HEK293T (cell line): ENCODE measurements at regions not wholly inside any gene's neighbourhood (a gene's known extent, or its start where the extent isn't known, plus 50 kb on each side); places are given as distances from the start of the nearest gene placed in this dataset.

Experiments
- CTCF ChIA-PET: fragments of 350-600 bp; formaldehyde crosslinking; extraction: SDS; loops from one replicate; lab custom pipeline; 2021; ENCODE audit warnings: antibody characterized with exemption, inconsistent platforms; lab: Yijun Ruan, JAX
- POLR2A ChIA-PET: fragments of 350-600 bp; formaldehyde crosslinking; extraction: SDS; loops from one replicate; lab custom pipeline; 2020; ENCODE audit warnings: antibody characterized with exemption, inconsistent platforms; lab: Yijun Ruan, JAX
- DNase-seq: peaks from one replicate; pipeline ENCODE4 v3.0.0; 2012; ENCODE audit warnings: mixed read lengths; ENCODE audit errors: extremely low spot score
- ARNT ChIP-seq: fragments of 450-650 bp; IDR thresholded peaks from 2 replicates; pipeline ENCODE4 v1.6.1; 2017; ENCODE audit warnings: mild to moderate bottlenecking
- BHLHE40 ChIP-seq: fragments of 450-650 bp; IDR thresholded peaks from 2 replicates; pipeline ENCODE4 v1.6.1; 2016; ENCODE audit warnings: mild to moderate bottlenecking, moderate library complexity, borderline replicate concordance
- CTBP1 ChIP-seq: fragments of 450-650 bp; IDR thresholded peaks from 2 replicates; pipeline ENCODE4 v1.6.1; 2016; ENCODE audit warnings: borderline replicate concordance
- ELF4 ChIP-seq: fragments of 450-650 bp; IDR thresholded peaks from 2 replicates; pipeline ENCODE4 v1.6.1; 2017; ENCODE audit warnings: antibody characterized with exemption
- FOXA1 ChIP-seq: fragments of 450-650 bp; IDR thresholded peaks from 2 replicates; pipeline ENCODE4 v1.6.1; 2016; ENCODE audit warnings: mild to moderate bottlenecking
- FOXK2 ChIP-seq: fragments of 450-650 bp; IDR thresholded peaks from 2 replicates; pipeline ENCODE4 v1.6.1; 2016; ENCODE audit warnings: mild to moderate bottlenecking
- FOXM1 ChIP-seq: fragments of 450-650 bp; IDR thresholded peaks from 2 replicates; pipeline ENCODE4 v1.6.1; 2017; ENCODE audit warnings: mild to moderate bottlenecking, borderline replicate concordance
- HDGF ChIP-seq: fragments of 450-650 bp; IDR thresholded peaks from 2 replicates; pipeline ENCODE4 v1.6.1; 2017; ENCODE audit warnings: antibody characterized with exemption, borderline replicate concordance
- L3MBTL2 ChIP-seq: fragments of 450-650 bp; conservative IDR thresholded peaks from 2 replicates; pipeline ENCODE4 v1.6.1; 2016; ENCODE audit warnings: mild to moderate bottlenecking
- LEF1 ChIP-seq: fragments of 450-650 bp; IDR thresholded peaks from 2 replicates; pipeline ENCODE4 v1.6.1; 2017; ENCODE audit warnings: mild to moderate bottlenecking, borderline replicate concordance
- NFRKB ChIP-seq: fragments of 450-650 bp; IDR thresholded peaks from 2 replicates; pipeline ENCODE4 v1.6.1; 2016; ENCODE audit warnings: mild to moderate bottlenecking, moderate library complexity
- SP1 ChIP-seq: fragments of 450-650 bp; IDR thresholded peaks from 2 replicates; pipeline ENCODE4 v1.6.1; 2017
- SUZ12 ChIP-seq: fragments of 450-650 bp; IDR thresholded peaks from 2 replicates; pipeline ENCODE4 v1.6.1; 2016; ENCODE audit warnings: mild to moderate bottlenecking
- TARDBP ChIP-seq: fragments of 450-650 bp; IDR thresholded peaks from 2 replicates; pipeline ENCODE4 v1.6.1; 2016
- ZNF384 ChIP-seq: fragments of 450-650 bp; IDR thresholded peaks from 2 replicates; pipeline ENCODE4 v1.6.1; 2016
- TF ChIP-seq, protein P1 (sequence below): fragments of 450-650 bp; IDR thresholded peaks from 2 replicates; pipeline ENCODE4 v1.6.1; 2016

- TF ChIP-seq BHLHE40 (no peak), FOXM1 (no peak), TARDBP (no peak), LEF1 (no peak), L3MBTL2 (no peak), HDGF (no peak), SP1 (no peak), FOXK2 (no peak), CTBP1 (no peak), ZNF384 (no peak), ARNT (no peak), FOXA1 (no peak), SUZ12 (no peak), ELF4 (no peak), NFRKB (no peak)
- TF ChIP-seq, protein P1, sequence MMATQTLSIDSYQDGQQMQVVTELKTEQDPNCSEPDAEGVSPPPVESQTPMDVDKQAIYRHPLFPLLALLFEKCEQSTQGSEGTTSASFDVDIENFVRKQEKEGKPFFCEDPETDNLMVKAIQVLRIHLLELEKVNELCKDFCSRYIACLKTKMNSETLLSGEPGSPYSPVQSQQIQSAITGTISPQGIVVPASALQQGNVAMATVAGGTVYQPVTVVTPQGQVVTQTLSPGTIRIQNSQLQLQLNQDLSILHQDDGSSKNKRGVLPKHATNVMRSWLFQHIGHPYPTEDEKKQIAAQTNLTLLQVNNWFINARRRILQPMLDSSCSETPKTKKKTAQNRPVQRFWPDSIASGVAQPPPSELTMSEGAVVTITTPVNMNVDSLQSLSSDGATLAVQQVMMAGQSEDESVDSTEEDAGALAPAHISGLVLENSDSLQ: no peak
- no peak for DNase-seq
- CTCF ChIA-PET: no interaction called here
- POLR2A ChIA-PET: no interaction called here
These were observed 70.3 kb upstream of the EPCAM start for GRCh38 chr2:47298771-47299170.

DNA sequence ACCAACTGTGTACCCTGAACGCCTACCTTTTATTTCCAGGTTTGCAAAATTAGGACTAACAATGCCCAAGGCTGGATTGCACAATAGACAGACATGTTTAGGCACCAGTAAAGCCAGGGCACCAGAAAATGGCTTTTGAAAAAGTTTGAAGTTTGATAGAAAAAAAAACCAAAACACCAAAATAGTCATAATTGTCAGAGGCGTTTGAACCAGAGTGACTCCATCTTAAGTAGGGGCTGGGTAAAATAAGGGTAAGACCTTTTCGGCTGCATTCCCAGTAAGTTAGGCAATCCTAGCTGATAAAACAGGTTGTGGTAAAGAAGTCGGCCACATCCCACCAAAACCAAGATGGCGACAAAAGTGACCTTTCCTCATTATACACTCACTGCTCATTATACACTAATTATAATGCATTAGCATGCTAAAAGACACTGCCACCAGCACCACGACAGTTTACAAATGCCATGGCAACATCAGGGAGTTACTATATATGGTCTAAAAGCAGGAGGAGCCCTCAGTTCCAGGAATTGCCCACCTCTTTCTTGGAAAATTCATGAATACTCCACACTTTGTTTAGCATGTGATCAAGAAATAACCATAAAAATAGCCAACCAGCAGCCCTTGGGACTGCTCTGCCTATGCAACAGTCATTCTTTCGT is 71.2 kb upstream of the EPCAM start:
- no peak for DNase-seq
- ChIA-PET POLR2A (no interaction called here), CTCF (no interaction called here)
- TF ChIP-seq SP1 (no peak), ELF4 (no peak), ZNF384 (no peak), HDGF (no peak), NFRKB (no peak), ARNT (no peak), FOXA1 (no peak), FOXK2 (no peak), CTBP1 (no peak), FOXM1 (no peak), BHLHE40 (no peak), TARDBP (no peak), LEF1 (no peak), L3MBTL2 (no peak), SUZ12 (no peak)
- TF ChIP-seq, protein P1: no peak

DNA sequence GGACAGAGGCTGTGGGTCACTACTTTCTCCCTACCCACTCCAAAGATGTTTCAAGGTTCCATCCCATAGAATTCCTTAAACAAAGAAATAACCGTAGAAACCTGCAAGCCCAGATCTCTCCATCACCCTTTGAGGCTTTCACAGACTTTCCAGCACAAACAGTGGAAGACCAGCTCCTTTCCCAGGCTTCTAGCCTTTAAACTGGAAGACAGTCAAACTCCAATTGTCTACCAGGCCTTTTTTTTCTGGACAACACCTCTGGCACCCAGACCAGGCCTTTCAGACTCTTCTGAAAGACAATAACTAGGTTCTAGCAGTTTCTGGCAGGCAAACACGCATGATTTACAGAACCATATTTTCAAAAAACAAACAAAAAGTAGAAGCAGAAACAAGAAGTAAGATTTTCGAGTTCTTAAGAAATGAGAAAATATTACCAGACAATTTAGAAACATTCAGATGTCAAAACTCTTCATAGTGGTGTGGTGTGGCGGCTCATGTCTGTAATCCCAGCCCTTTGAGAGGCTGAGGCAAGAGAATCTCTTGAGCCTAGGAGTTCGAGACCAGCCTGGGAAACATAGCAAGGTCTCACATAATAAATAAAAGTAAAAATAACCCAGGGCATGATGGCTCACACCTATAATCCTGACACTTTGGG is 73.0 kb upstream of the EPCAM start:
- no peak for DNase-seq
- POLR2A ChIA-PET: no interaction called here
- CTCF ChIA-PET: no interaction called here
- no peak for TF ChIP-seq BHLHE40
- TF ChIP-seq CTBP1: no peak
- TF ChIP-seq LEF1: no peak
- TF ChIP-seq SP1: no peak
- no peak for TF ChIP-seq ARNT
- TF ChIP-seq FOXK2: no peak
- TF ChIP-seq HDGF: no peak
- no peak for TF ChIP-seq L3MBTL2
- TF ChIP-seq ZNF384: no peak
- no peak for TF ChIP-seq FOXM1
- TF ChIP-seq, protein P1: no peak

- CTCF ChIA-PET: no interaction called here
- no peak for TF ChIP-seq TARDBP
- no peak for TF ChIP-seq FOXA1
- POLR2A ChIA-PET: no interaction called here
- DNase-seq: no peak
These were observed 73.8 kb upstream of the EPCAM start for GRCh38 chr2:47295131-47295980.

DNA sequence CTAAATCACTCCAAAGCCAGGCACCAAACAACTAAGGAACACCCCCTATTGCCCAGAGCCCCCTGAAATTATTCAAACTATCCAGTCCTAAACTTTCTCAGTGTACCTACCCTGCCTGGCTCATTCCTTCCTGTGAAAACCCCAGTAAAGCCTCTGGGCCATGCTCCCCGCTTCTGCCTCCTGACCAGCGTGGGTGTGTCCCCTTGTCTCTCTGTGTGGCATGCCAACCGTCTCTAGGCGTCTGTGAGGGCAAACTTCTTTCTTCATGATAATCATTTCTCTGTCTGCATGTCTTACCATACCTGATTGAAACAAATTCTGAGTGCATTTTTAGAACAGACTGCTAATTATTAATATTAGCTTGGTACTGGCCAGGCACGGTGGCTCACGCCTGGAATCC is 75.1 kb upstream of the EPCAM start:
- DNase-seq: no peak
- CTCF ChIA-PET: no interaction called here
- POLR2A ChIA-PET: no interaction called here
- TF ChIP-seq SUZ12 (no peak), ARNT (no peak), LEF1 (no peak), NFRKB (no peak), L3MBTL2 (no peak), SP1 (no peak), CTBP1 (no peak), ELF4 (no peak), BHLHE40 (no peak)
- TF ChIP-seq, protein P1: no peak
